WTC11 (cell line): ENCODE measurements at regions not wholly inside any gene's neighbourhood (a gene's known extent, or its start where the extent isn't known, plus 50 kb on each side); places are given as distances from the start of the nearest gene placed in this dataset.
A peak's percentile ranks its signal among the peaks of the same experiment; 100 is the strongest.

Experiments used
- ATAC-seq: fragments of 200-7000 bp; cut with Tn5 transposase; 2 replicates; pipeline ENCODE4 v1.10.0; 2021; ENCODE audit warnings: mild to moderate bottlenecking, moderate library complexity
- CTCF ChIA-PET: fragments of 300-600 bp; sonication (Branson Sonifier 250); formaldehyde crosslinking; loops from one replicate; lab custom pipeline; 2021; ENCODE audit warnings: antibody characterized with exemption; lab: Charles Lee
- POLR2A ChIA-PET: fragments of 350-600 bp; sonication (Branson Sonifier 250); formaldehyde crosslinking; loops from one replicate; lab custom pipeline; 2021; ENCODE audit warnings: antibody characterized with exemption; lab: Charles Lee
- DNase-seq: peaks from one replicate; pipeline ENCODE4 v3.0.0; 2021; ENCODE audit warnings: low spot score
- H3K27ac Mint-ChIP-seq: 2 replicates; pipeline ENCODE4 v1.8.0; 2021; ENCODE audit warnings: mixed read lengths
- H3K27me3 Mint-ChIP-seq: 2 replicates; pipeline ENCODE4 v1.8.0; 2021; ENCODE audit warnings: low read depth, mild to moderate bottlenecking, moderate library complexity, mixed read lengths
- H3K36me3 Mint-ChIP-seq: 2 replicates; pipeline ENCODE4 v1.8.0; 2021; ENCODE audit warnings: mixed read lengths
- H3K4me1 Mint-ChIP-seq: 2 replicates; pipeline ENCODE4 v1.8.0; 2022; ENCODE audit warnings: mixed read lengths
- H3K4me3 Mint-ChIP-seq: 2 replicates; pipeline ENCODE4 v1.8.0; 2021; ENCODE audit warnings: mild to moderate bottlenecking, moderate library complexity, mixed read lengths
- H3K9me3 Mint-ChIP-seq: 2 replicates; pipeline ENCODE4 v1.8.0; 2021; ENCODE audit warnings: mixed read lengths
- ATF6 ChIP-seq: sonication (generic); formaldehyde crosslinking; IDR thresholded peaks from 2 replicates; pipeline ENCODE4 v1.8.1; 2023; ENCODE audit warnings: mild to moderate bottlenecking, missing genetic modification reagents
- CTCF ChIP-seq: fragments of 200-600 bp; IDR thresholded peaks from 2 replicates; pipeline ENCODE4 v1.8.0; 2022; ENCODE audit warnings: antibody characterized with exemption
- ELF4 ChIP-seq: sonication (generic); formaldehyde crosslinking; IDR thresholded peaks from 2 replicates; pipeline ENCODE4 v1.8.1; 2022; ENCODE audit warnings: low read depth, mild to moderate bottlenecking, moderate library complexity, missing genetic modification reagents
- ETV6 ChIP-seq: sonication (generic); formaldehyde crosslinking; IDR thresholded peaks from 2 replicates; pipeline ENCODE4 v1.8.1; 2022; ENCODE audit warnings: mild to moderate bottlenecking, missing genetic modification reagents
- FOXK1 ChIP-seq: sonication (generic); formaldehyde crosslinking; IDR thresholded peaks from 2 replicates; pipeline ENCODE4 v1.8.0; 2022; ENCODE audit warnings: mild to moderate bottlenecking, moderate library complexity, missing genetic modification reagents
- FOXP1 ChIP-seq: sonication (generic); formaldehyde crosslinking; IDR thresholded peaks from 2 replicates; pipeline ENCODE4 v1.8.0; 2022; ENCODE audit warnings: missing genetic modification reagents, mild to moderate bottlenecking, moderate library complexity, borderline replicate concordance
- GABPB1 ChIP-seq: sonication (generic); formaldehyde crosslinking; IDR thresholded peaks from 2 replicates; pipeline ENCODE4 v1.8.1; 2023; ENCODE audit warnings: mild to moderate bottlenecking, missing genetic modification reagents
- GTF2I ChIP-seq: fragments of 250-450 bp; sonication (Bioruptor Pico); conservative IDR thresholded peaks from 2 replicates; pipeline ENCODE4 v1.4.0; 2021; ENCODE audit warnings: mild to moderate bottlenecking
- HMGA2 ChIP-seq: fragments of 250-450 bp; sonication (Bioruptor Pico); IDR thresholded peaks from 2 replicates; pipeline ENCODE4 v1.4.0; 2021; ENCODE audit warnings: mild to moderate bottlenecking, moderate library complexity
- IRF2 ChIP-seq: sonication (generic); formaldehyde crosslinking; IDR thresholded peaks from 2 replicates; pipeline ENCODE4 v1.8.0; 2022; ENCODE audit warnings: low read depth, missing genetic modification reagents, borderline replicate concordance
- JAZF1 ChIP-seq: fragments of 250-450 bp; sonication (Bioruptor Pico); IDR thresholded peaks from 2 replicates; pipeline ENCODE4 v1.9.0; 2021; ENCODE audit warnings: moderate library complexity, mild to moderate bottlenecking, inconsistent platforms
- NR3C1 ChIP-seq: sonication (generic); formaldehyde crosslinking; conservative IDR thresholded peaks from 2 replicates; pipeline ENCODE4 v1.8.1; 2023; ENCODE audit warnings: low read depth, mild to moderate bottlenecking, missing genetic modification reagents
- STAT6 ChIP-seq: sonication (generic); formaldehyde crosslinking; conservative IDR thresholded peaks from 2 replicates; pipeline ENCODE4 v1.8.1; 2023; ENCODE audit warnings: mild to moderate bottlenecking, low read depth, missing genetic modification reagents, moderate library complexity
- TEAD4 ChIP-seq: sonication (generic); formaldehyde crosslinking; IDR thresholded peaks from 2 replicates; pipeline ENCODE4 v1.8.0; 2022; ENCODE audit warnings: mild to moderate bottlenecking, missing genetic modification reagents
- USF1 ChIP-seq: sonication (generic); formaldehyde crosslinking; IDR thresholded peaks from 2 replicates; pipeline ENCODE4 v1.8.0; 2022; ENCODE audit warnings: mild to moderate bottlenecking, missing genetic modification reagents
- ZMAT4 ChIP-seq: fragments of 250-450 bp; sonication (Bioruptor Pico); IDR thresholded peaks from 2 replicates; pipeline ENCODE4 v1.9.0; 2021; ENCODE audit warnings: mild to moderate bottlenecking
- ZNF232 ChIP-seq: sonication (generic); formaldehyde crosslinking; IDR thresholded peaks from 2 replicates; pipeline ENCODE4 v1.8.0; 2022; ENCODE audit warnings: mild to moderate bottlenecking, missing genetic modification reagents
- ZNF317 ChIP-seq: sonication (generic); formaldehyde crosslinking; IDR thresholded peaks from 2 replicates; pipeline ENCODE4 v1.8.1; 2023; ENCODE audit warnings: low read depth, mild to moderate bottlenecking, moderate library complexity, missing genetic modification reagents, borderline replicate concordance
- ZNF416 ChIP-seq: fragments of 250-450 bp; sonication (Bioruptor Pico); IDR thresholded peaks from 2 replicates; pipeline ENCODE4 v1.9.0; 2021; ENCODE audit warnings: mild to moderate bottlenecking, inconsistent platforms
- ZNF512 ChIP-seq: sonication (generic); formaldehyde crosslinking; IDR thresholded peaks from 2 replicates; pipeline ENCODE4 v1.8.1; 2022; ENCODE audit warnings: missing genetic modification reagents, borderline replicate concordance
- ZNF671 ChIP-seq: fragments of 250-450 bp; sonication (Bioruptor Pico); IDR thresholded peaks from 2 replicates; pipeline ENCODE4 v1.8.0; 2021; ENCODE audit warnings: mild to moderate bottlenecking

GRCh38 chr13:70932511-70932910 lies 824.3 kb upstream of the KLHL1 start:
- ATAC-seq (no peak), DNase-seq (no peak)
- H3K36me3 Mint-ChIP-seq: no peaks in the 10 kb centered on the region
- H3K9me3 Mint-ChIP-seq: peaks cover 8% of the 10 kb centered on the region
- no peak overlapping the region for H3K4me3 Mint-ChIP-seq
- no peak overlapping the region for H3K27ac Mint-ChIP-seq
- no peaks in the 10 kb centered on the region for H3K27me3 Mint-ChIP-seq
- ChIA-PET CTCF (no interaction called here), POLR2A (no interaction called here)
- TF ChIP-seq ZNF232 (CRISPR knock-in tag): no peak
- TF ChIP-seq HMGA2 (CRISPR knock-in tag): no peak
- no peak for TF ChIP-seq ATF6
- TF ChIP-seq ZMAT4 (CRISPR knock-in tag): no peak
- no peak for TF ChIP-seq ETV6
- TF ChIP-seq ZNF671: no peak
- TF ChIP-seq ZNF512 (CRISPR knock-in tag): no peak
- TF ChIP-seq GTF2I (CRISPR knock-in tag): no peak
- no peak for TF ChIP-seq FOXK1 (CRISPR knock-in tag)
- no peaks in the 10 kb centered on the region for H3K4me1 Mint-ChIP-seq

- ChIA-PET CTCF (no interaction called here), POLR2A (no interaction called here)
- DNase-seq (peak; percentile 8), ATAC-seq (peak; percentile 32; the same call in 1 of the 2 replicates)
- H3K27ac Mint-ChIP-seq: no peak overlapping the region
- H3K27me3 Mint-ChIP-seq: no peaks in the 10 kb centered on the region
- no peaks in the 10 kb centered on the region for H3K36me3 Mint-ChIP-seq
- peaks cover 5% of the 10 kb centered on the region; the same call in 1 of the 2 replicates for H3K9me3 Mint-ChIP-seq
- no peaks in the 10 kb centered on the region for H3K4me1 Mint-ChIP-seq
- H3K4me3 Mint-ChIP-seq: no peak overlapping the region
- TF ChIP-seq ELF4 (no peak), ZNF416 (CRISPR knock-in tag) (no peak), ZNF317 (CRISPR knock-in tag) (no peak), NR3C1 (CRISPR knock-in tag) (no peak), FOXP1 (no peak), GABPB1 (CRISPR knock-in tag) (0 out of 2 replicates have a peak, but pooled peaks have one; percentile 47)
These were observed 815.9 kb upstream of the KLHL1 start for GRCh38 chr13:70923863-70924752.

GRCh38 chr13:70911286-70911685 lies 803.0 kb upstream of the KLHL1 start:
- ChIA-PET POLR2A (no interaction called here), CTCF (no interaction called here)
- no peak for TF ChIP-seq GABPB1 (CRISPR knock-in tag)
- H3K4me1 Mint-ChIP-seq: no peaks in the 10 kb centered on the region
- DNase-seq: no peak
- H3K4me3 Mint-ChIP-seq: no peak overlapping the region
- no peak for ATAC-seq
- H3K27me3 Mint-ChIP-seq: no peaks in the 10 kb centered on the region
- no peaks in the 10 kb centered on the region for H3K9me3 Mint-ChIP-seq
- H3K36me3 Mint-ChIP-seq: no peaks in the 10 kb centered on the region
- H3K27ac Mint-ChIP-seq: no peak overlapping the region

- no peaks in the 10 kb centered on the region for H3K27me3 Mint-ChIP-seq
- ATAC-seq: no peak
- CTCF ChIA-PET: no interaction called here
- TF ChIP-seq TEAD4 (CRISPR knock-in tag): no peak
- no peak for TF ChIP-seq STAT6 (CRISPR knock-in tag)
- no peak for TF ChIP-seq CTCF
- no peak for TF ChIP-seq USF1
- TF ChIP-seq IRF2: no peak
- no peak for TF ChIP-seq JAZF1 (CRISPR knock-in tag)
- no peak for TF ChIP-seq ZNF317 (CRISPR knock-in tag)
These were observed 800.5 kb upstream of the KLHL1 start for GRCh38 chr13:70908795-70909194.

More at GRCh38 chr13:70908795-70909194, 800.5 kb upstream of the KLHL1 start:
- no peak overlapping the region for H3K4me3 Mint-ChIP-seq
- POLR2A ChIA-PET: no interaction called here
- H3K36me3 Mint-ChIP-seq: no peaks in the 10 kb centered on the region
- no peak for DNase-seq
- no peaks in the 10 kb centered on the region for H3K4me1 Mint-ChIP-seq
- H3K9me3 Mint-ChIP-seq: no peaks in the 10 kb centered on the region
- H3K27ac Mint-ChIP-seq: no peak overlapping the region
